A673 (cell line): ENCODE measurements at regions not wholly inside any gene's neighbourhood (a gene's known extent, or its start where the extent isn't known, plus 50 kb on each side); places are given as distances from the start of the nearest gene placed in this dataset.

ENCODE experiments used
- CTCF ChIP-seq: fragments of 300-800, 200-600 bp; sonication (generic); conservative IDR thresholded peaks from 2 replicates; pipeline ENCODE4 v1.5.1; 2017; ENCODE audit warnings: low read depth, mild to moderate bottlenecking, antibody characterized with exemption, low read length, moderate library complexity, mixed read lengths
- EZH2 ChIP-seq: fragments of 200-600 bp; sonication (generic); IDR thresholded peaks from 2 replicates; pipeline ENCODE4 v1.6.1; 2017; ENCODE audit warnings: borderline replicate concordance, low read depth, mild to moderate bottlenecking, mixed read lengths, antibody characterized with exemption, low read length; ENCODE audit not compliant: poor library complexity, severe bottlenecking

- TF ChIP-seq CTCF: no peak
- no peak for TF ChIP-seq EZH2
These were observed 151.0 kb downstream of the TRIB2 start for GRCh38 chr2:12867631-12868287.
